ENCODE measurements at regions not wholly inside any gene's neighbourhood (a gene's known extent, or its start where the extent isn't known, plus 50 kb on each side); places are given as distances from the start of the nearest gene placed in this dataset.

GRCh38 chr2:177335917-177336450 is 56.6 kb upstream of the AGPS start:
- TF ChIP-seq CTCF (IDR thresholded peaks at IDR 0.05), result no peak
- Histone ChIP-seq H3K9me3 (no peaks in the 10 kb centered on the region), H3K27ac (no peak overlapping the region), H3K4me3 (no peak overlapping the region), H3K36me3 (no peaks in the 10 kb centered on the region), H3K27me3 (replicated peaks; ENCODE audit: insufficient read depth) (no peaks in the 10 kb centered on the region), H3K4me1 (ENCODE audit: control insufficient read depth in 1 of 2, low read depth in 2 of 2) (peaks cover 3 to 6% of the 10 kb centered on the region in 2 donors)
- DNase-seq (ENCODE audit: low spot score) (no peak), ATAC-seq (ENCODE audit: insufficient number of reproducible peaks, low FRiP score, low read depth) (no peak)

GRCh38 chr2:177338177-177338721 is 54.3 kb upstream of the AGPS start:
- no peak for ATAC-seq (ENCODE audit: insufficient number of reproducible peaks, low FRiP score, low read depth)
- H3K4me1 ChIP-seq (ENCODE audit: control insufficient read depth in 1 of 2, low read depth in 2 of 2), result no peaks in the 10 kb centered on the region
- H3K27ac ChIP-seq, result no peak overlapping the region
- no peaks in the 10 kb centered on the region for H3K36me3 ChIP-seq
- TF ChIP-seq CTCF (IDR thresholded peaks at IDR 0.05), result no peak
- H3K9me3 ChIP-seq, result no peaks in the 10 kb centered on the region
- H3K4me3 ChIP-seq, result no peak overlapping the region
- no peak for DNase-seq (ENCODE audit: low spot score)
- no peaks in the 10 kb centered on the region for H3K27me3 ChIP-seq (replicated peaks; ENCODE audit: insufficient read depth)

GRCh38 chr2:177340158-177340557 is 52.4 kb upstream of the AGPS start:
- no peak for TF ChIP-seq CTCF (IDR thresholded peaks at IDR 0.05)

GRCh38 chr2:177342736-177343135 is 49.8 kb upstream of the AGPS start:
- H3K36me3 ChIP-seq, result no peaks in the 10 kb centered on the region
- no peak overlapping the region for H3K27ac ChIP-seq
- H3K9me3 ChIP-seq, result no peaks in the 10 kb centered on the region
- DNase-seq (ENCODE audit: low spot score) (no peak), ATAC-seq (ENCODE audit: insufficient number of reproducible peaks, low FRiP score, low read depth) (no peak)
- H3K4me3 ChIP-seq, result no peak overlapping the region
- H3K27me3 ChIP-seq (replicated peaks; ENCODE audit: insufficient read depth), result no peaks in the 10 kb centered on the region
- no peaks in the 10 kb centered on the region for H3K4me1 ChIP-seq (ENCODE audit: control insufficient read depth in 1 of 2, low read depth in 2 of 2)
- TF ChIP-seq CTCF (IDR thresholded peaks at IDR 0.05), result no peak

More at GRCh38 chr2:177340158-177340557, 52.4 kb upstream of the AGPS start:
- no peak for DNase-seq (ENCODE audit: low spot score)
- ATAC-seq (ENCODE audit: insufficient number of reproducible peaks, low FRiP score, low read depth), result no peak
- Histone ChIP-seq H3K36me3 (no peaks in the 10 kb centered on the region), H3K4me3 (no peak overlapping the region), H3K27ac (no peak overlapping the region), H3K27me3 (replicated peaks; ENCODE audit: insufficient read depth) (no peaks in the 10 kb centered on the region), H3K4me1 (ENCODE audit: control insufficient read depth in 1 of 2, low read depth in 2 of 2) (no peaks in the 10 kb centered on the region), H3K9me3 (no peaks in the 10 kb centered on the region)

Data from thoracic aorta (tissue), 2 donors.